H9 (cell line): ENCODE measurements at regions not wholly inside any gene's neighbourhood (a gene's known extent, or its start where the extent isn't known, plus 50 kb on each side); places are given as distances from the start of the nearest gene placed in this dataset.

Experiments used
- DNase-seq: peaks from one replicate; pipeline ENCODE4 v3.0.0-alpha.2; 2017
- H2AFZ ChIP-seq: one replicate; pipeline ENCODE4 v1.6.1; 2013; ENCODE audit warnings: mild to moderate bottlenecking, low read length, control low read depth, moderate library complexity
- H2AK5ac ChIP-seq: 2 replicates; pipeline ENCODE4 v1.6.1; 2013; ENCODE audit warnings: low read length, control low read depth, mixed read lengths; ENCODE audit not compliant: insufficient read length
- H2BK120ac ChIP-seq: one replicate; pipeline ENCODE4 v1.6.1; 2013; ENCODE audit warnings: low read depth, mild to moderate bottlenecking, low read length, control low read depth, inconsistent platforms; ENCODE audit not compliant: poor library complexity, severe bottlenecking
- H2BK12ac ChIP-seq: 2 replicates; pipeline ENCODE4 v1.6.1; 2013; ENCODE audit warnings: low read length, control low read depth, mixed read lengths, low read depth; ENCODE audit not compliant: insufficient read length
- H2BK15ac ChIP-seq: 2 replicates; pipeline ENCODE4 v1.6.1; 2013; ENCODE audit warnings: low read depth, low read length, control low read depth
- H2BK20ac ChIP-seq: one replicate; pipeline ENCODE4 v1.6.1; 2013; ENCODE audit warnings: low read depth, mild to moderate bottlenecking, low read length, control low read depth, inconsistent platforms; ENCODE audit not compliant: poor library complexity, severe bottlenecking
- H2BK5ac ChIP-seq: 2 replicates; pipeline ENCODE4 v1.6.1; 2013; ENCODE audit warnings: low read length, control low read depth, mixed read lengths; ENCODE audit not compliant: insufficient read length
- H3K14ac ChIP-seq: 2 replicates; pipeline ENCODE4 v1.6.1; 2013; ENCODE audit warnings: low read length, control low read depth; ENCODE audit not compliant: insufficient read depth
- H3K18ac ChIP-seq: 2 replicates; pipeline ENCODE4 v1.6.1; 2013; ENCODE audit warnings: low read depth, mild to moderate bottlenecking, mixed read lengths, low read length, control low read depth; ENCODE audit not compliant: insufficient read length
- H3K23ac ChIP-seq: 2 replicates; pipeline ENCODE4 v1.6.1; 2013; ENCODE audit warnings: low read length, control low read depth, mixed read lengths, low read depth; ENCODE audit not compliant: insufficient read length
- H3K23me2 ChIP-seq: 2 replicates; pipeline ENCODE4 v1.6.1; 2013; ENCODE audit warnings: low read depth, mild to moderate bottlenecking, mixed read lengths, low read length, control low read depth; ENCODE audit not compliant: insufficient read length, poor library complexity, severe bottlenecking
- H3K27ac ChIP-seq: 2 replicates; pipeline ENCODE4 v1.5.1; 2013; ENCODE audit warnings: low read length, control low read depth, mixed read lengths, low read depth; ENCODE audit not compliant: insufficient read length
- H3K27me3 ChIP-seq: 2 replicates; pipeline ENCODE4 v1.6.1; 2013; ENCODE audit warnings: low read length, control low read depth, inconsistent platforms; ENCODE audit not compliant: insufficient read depth
- H3K4ac ChIP-seq: 2 replicates; pipeline ENCODE4 v1.6.1; 2013; ENCODE audit warnings: low read depth, mild to moderate bottlenecking, control low read depth, inconsistent platforms, low read length, moderate library complexity
- H3K4me1 ChIP-seq: 2 replicates; pipeline ENCODE4 v1.6.1; 2013; ENCODE audit warnings: low read length, control low read depth, inconsistent platforms; ENCODE audit not compliant: insufficient read depth
- H3K4me2 ChIP-seq: 2 replicates; pipeline ENCODE4 v1.6.1; 2013; ENCODE audit warnings: low read length, control low read depth, mixed read lengths; ENCODE audit not compliant: insufficient read length, insufficient read depth
- H3K56ac ChIP-seq: 2 replicates; pipeline ENCODE4 v1.6.1; 2013; ENCODE audit warnings: low read depth, mild to moderate bottlenecking, mixed read lengths, low read length, control low read depth; ENCODE audit not compliant: insufficient read length
- H3K79me1 ChIP-seq: 2 replicates; pipeline ENCODE4 v1.6.1; 2013; ENCODE audit warnings: low read depth, mild to moderate bottlenecking, moderate library complexity, low read length, control low read depth, inconsistent platforms; ENCODE audit not compliant: insufficient read depth, poor library complexity, severe bottlenecking
- H3K79me2 ChIP-seq: 2 replicates; pipeline ENCODE4 v1.6.1; 2013; ENCODE audit warnings: low read length, control low read depth, inconsistent platforms; ENCODE audit not compliant: insufficient read depth
- H3K9ac ChIP-seq: 2 replicates; pipeline ENCODE4 v1.6.1; 2013; ENCODE audit warnings: low read length, control low read depth, mixed read lengths; ENCODE audit not compliant: insufficient read length; ENCODE audit errors: extremely low read depth
- H3K9me3 ChIP-seq: one replicate; pipeline ENCODE4 v1.6.1; 2013; ENCODE audit warnings: low read depth, low read length, inconsistent platforms; ENCODE audit not compliant: control insufficient read depth
- H3T11ph ChIP-seq: one replicate; pipeline ENCODE4 v1.6.1; 2013; ENCODE audit warnings: mild to moderate bottlenecking, low read length, control low read depth, inconsistent platforms
- H4K20me1 ChIP-seq: one replicate; pipeline ENCODE4 v1.6.1; 2013; ENCODE audit not compliant: control insufficient read depth, insufficient read length, insufficient read depth
- H4K5ac ChIP-seq: 2 replicates; pipeline ENCODE4 v1.6.1; 2013; ENCODE audit warnings: low read depth, mild to moderate bottlenecking, mixed read lengths, low read length, control low read depth; ENCODE audit not compliant: insufficient read length
- H4K8ac ChIP-seq: replicated peaks from 2 replicates; pipeline ENCODE4 v1.6.1; 2013; ENCODE audit warnings: low read length, control low read depth, mixed read lengths, low read depth; ENCODE audit not compliant: insufficient read length
- H4K91ac ChIP-seq: 2 replicates; pipeline ENCODE4 v1.6.1; 2013; ENCODE audit warnings: low read depth, mild to moderate bottlenecking, moderate library complexity, mixed read lengths, low read length, control low read depth; ENCODE audit not compliant: insufficient read length
- H3K27ac Mint-ChIP-seq, 3 experiments: 2 replicates in 2 of 3; 3 replicates in 1 of 3; pipeline ENCODE4 v1.8.0; 2020 to 2021; ENCODE audit warnings: mixed read lengths in 3 of 3, mild to moderate bottlenecking in 1 of 3, moderate library complexity in 1 of 3
- H3K27me3 Mint-ChIP-seq: 2 replicates; pipeline ENCODE4 v1.8.0; 2021; ENCODE audit warnings: low read depth, mild to moderate bottlenecking, moderate library complexity, mixed read lengths
- H3K36me3 Mint-ChIP-seq, 3 experiments: 2 replicates in 2 of 3; 3 replicates in 1 of 3; pipeline ENCODE4 v1.8.0; 2020 to 2021; ENCODE audit warnings: low read depth in 3 of 3, mixed read lengths in 3 of 3; ENCODE audit not compliant: insufficient read depth in 1 of 3
- H3K4me1 Mint-ChIP-seq, 2 experiments: 2 replicates each; pipeline ENCODE4 v1.8.0; 2020; ENCODE audit warnings: mixed read lengths in 2 of 2
- H3K4me3 Mint-ChIP-seq, 2 experiments: 2 replicates in 1 of 2; 3 replicates in 1 of 2; pipeline ENCODE4 v1.8.0; 2020 to 2021; ENCODE audit warnings: mild to moderate bottlenecking in 2 of 2, mixed read lengths in 2 of 2, moderate library complexity in 1 of 2
- H3K9me3 Mint-ChIP-seq, 2 experiments: 2 replicates in 1 of 2; 3 replicates in 1 of 2; pipeline ENCODE4 v1.8.0; 2020; ENCODE audit warnings: mild to moderate bottlenecking in 2 of 2, mixed read lengths in 2 of 2, moderate library complexity in 1 of 2
- WGBS: extraction: QIAGEN DNeasy Blood & Tissue Kit; methylation state at CpG from one replicate; pipeline ENCODE4 v1.1.7; 2013; ENCODE audit warnings: missing lambda C conversion rate, low lambda C conversion rate, mixed read lengths; ENCODE audit not compliant: insufficient read length; ENCODE audit errors: extremely low coverage; 5-methylcytosine and 5-hydroxymethylcytosine counted together
- TF ChIP-seq, protein P1 (sequence below): fragments of 200-600 bp; sonication (generic); conservative IDR thresholded peaks from 3 replicates; pipeline ENCODE4 v1.8.0; 2021; ENCODE audit warnings: antibody characterized with exemption, mild to moderate bottlenecking

DNA sequence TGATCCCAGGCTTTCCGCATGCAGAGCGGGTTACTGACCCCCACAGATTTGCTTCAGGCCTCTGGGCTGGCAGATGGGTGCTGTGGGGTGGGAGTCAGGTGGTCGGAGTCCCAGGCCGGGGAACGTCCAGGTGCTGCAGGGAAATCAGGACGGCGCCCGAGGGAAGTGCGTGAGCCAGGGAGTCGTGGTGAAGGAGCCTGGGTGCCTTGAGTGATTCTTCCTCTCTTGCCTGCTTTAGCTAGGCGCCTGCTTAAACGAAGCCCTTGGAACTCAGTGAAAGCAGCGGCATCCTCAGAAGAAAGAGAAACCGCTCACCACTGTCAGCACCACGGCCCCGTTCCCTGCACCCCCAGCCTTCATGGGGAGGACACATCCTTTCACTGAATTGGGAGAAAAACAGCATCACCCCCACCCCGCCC is 455.6 kb downstream of the BRD1 start:
- Histone ChIP-seq H4K8ac (no peak overlapping the region), H2AK5ac (no peak overlapping the region), H3K18ac (no peak overlapping the region), H3K27me3 (no peaks in the 10 kb centered on the region), H3K27ac (no peak overlapping the region), H3K79me1 (no peaks in the 10 kb centered on the region), H3K4me1 (no peaks in the 10 kb centered on the region), H3K9ac (no peak overlapping the region), H2BK20ac (no peak overlapping the region), H3T11ph (no peak overlapping the region), H3K23me2 (peaks cover 3% of the 10 kb centered on the region), H4K20me1 (no peaks in the 10 kb centered on the region), H3K14ac (no peak overlapping the region), H2BK5ac (no peak overlapping the region), H4K91ac (no peak overlapping the region), H3K23ac (no peak overlapping the region), H3K4me2 (no peak overlapping the region), H3K9me3 (no peaks in the 10 kb centered on the region), H3K79me2 (no peaks in the 10 kb centered on the region), H4K5ac (no peak overlapping the region), H3K56ac (no peak overlapping the region), H2AFZ (no peak overlapping the region), H3K4ac (no peak overlapping the region), H2BK12ac (no peak overlapping the region), H2BK120ac (no peak overlapping the region), H2BK15ac (no peak overlapping the region)
- H3K4me3 Mint-ChIP-seq, result no peak overlapping the region
- no CpG with 5 or more reads among the region's 17 CpGs for WGBS
- H3K4me1 Mint-ChIP-seq, result peaks cover 12 to 13% of the 10 kb centered on the region in 2 experiments
- peaks cover 12% of the 10 kb centered on the region for H3K27me3 Mint-ChIP-seq
- H3K9me3 Mint-ChIP-seq, result no peaks in the 10 kb centered on the region; a peak in 1 of 5 replicates
- no peak for DNase-seq
- TF ChIP-seq, protein P1, sequence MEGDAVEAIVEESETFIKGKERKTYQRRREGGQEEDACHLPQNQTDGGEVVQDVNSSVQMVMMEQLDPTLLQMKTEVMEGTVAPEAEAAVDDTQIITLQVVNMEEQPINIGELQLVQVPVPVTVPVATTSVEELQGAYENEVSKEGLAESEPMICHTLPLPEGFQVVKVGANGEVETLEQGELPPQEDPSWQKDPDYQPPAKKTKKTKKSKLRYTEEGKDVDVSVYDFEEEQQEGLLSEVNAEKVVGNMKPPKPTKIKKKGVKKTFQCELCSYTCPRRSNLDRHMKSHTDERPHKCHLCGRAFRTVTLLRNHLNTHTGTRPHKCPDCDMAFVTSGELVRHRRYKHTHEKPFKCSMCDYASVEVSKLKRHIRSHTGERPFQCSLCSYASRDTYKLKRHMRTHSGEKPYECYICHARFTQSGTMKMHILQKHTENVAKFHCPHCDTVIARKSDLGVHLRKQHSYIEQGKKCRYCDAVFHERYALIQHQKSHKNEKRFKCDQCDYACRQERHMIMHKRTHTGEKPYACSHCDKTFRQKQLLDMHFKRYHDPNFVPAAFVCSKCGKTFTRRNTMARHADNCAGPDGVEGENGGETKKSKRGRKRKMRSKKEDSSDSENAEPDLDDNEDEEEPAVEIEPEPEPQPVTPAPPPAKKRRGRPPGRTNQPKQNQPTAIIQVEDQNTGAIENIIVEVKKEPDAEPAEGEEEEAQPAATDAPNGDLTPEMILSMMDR, result no peak
- no peaks in the 10 kb centered on the region; a peak in 2 of 7 replicates for H3K36me3 Mint-ChIP-seq
- H3K27ac Mint-ChIP-seq, result no peak overlapping the region
